HEK293 (cell line): ENCODE measurements at regions not wholly inside any gene's neighbourhood (a gene's known extent, or its start where the extent isn't known, plus 50 kb on each side); places are given as distances from the start of the nearest gene placed in this dataset.

Experiments used
- HOXD13 ChIP-seq: sonication (generic); formaldehyde crosslinking; IDR thresholded peaks from 2 replicates; pipeline ENCODE4 v1.8.0; 2022; ENCODE audit warnings: missing genetic modification reagents, borderline replicate concordance
- TCF7L2 ChIP-seq: IDR thresholded peaks from 2 replicates; pipeline ENCODE4 v1.6.1; 2011; ENCODE audit warnings: low read depth, mild to moderate bottlenecking, inconsistent platforms, low read length, moderate library complexity, borderline replicate concordance
- WT1 ChIP-seq: fragments of 450-650 bp; formaldehyde crosslinking; IDR thresholded peaks from 2 replicates; pipeline ENCODE4 v1.5.1; 2016; ENCODE audit warnings: missing biosample characterization, missing genetic modification characterization
- ZBTB26 ChIP-seq: fragments of 450-650 bp; formaldehyde crosslinking; optimal IDR thresholded peaks from 2 replicates; pipeline ENCODE3; 2016; ENCODE audit warnings: missing biosample characterization, mild to moderate bottlenecking, missing genetic modification characterization
- ZNF580 ChIP-seq: fragments of 450-650 bp; formaldehyde crosslinking; IDR thresholded peaks from 2 replicates; pipeline ENCODE4 v1.5.1; 2016; ENCODE audit warnings: missing biosample characterization, missing genetic modification characterization
- ZNF596 ChIP-seq: fragments of 450-650 bp; IDR thresholded peaks from 2 replicates; pipeline ENCODE4 v1.5.0; 2018; ENCODE audit warnings: missing biosample characterization, mild to moderate bottlenecking, missing genetic modification characterization, moderate library complexity

- no peak for TF ChIP-seq ZNF596 (tag by site-specific recombination)
- TF ChIP-seq TCF7L2 = no peak
- no peak for TF ChIP-seq HOXD13
- no peak for TF ChIP-seq WT1 (tag by site-specific recombination)
- no peak for TF ChIP-seq ZNF580 (tag by site-specific recombination)
- no peak for TF ChIP-seq ZBTB26 (tag by site-specific recombination)
Measured at GRCh38 chr17:33451221-33451620, 158.1 kb upstream of the ASIC2 start.
